Testis (tissue), 2 donors: ENCODE measurements at regions not wholly inside any gene's neighbourhood (a gene's known extent, or its start where the extent isn't known, plus 50 kb on each side); places are given as distances from the start of the nearest gene placed in this dataset.
"Not testable (repeated sequence)": the region's sequence is repeated elsewhere in the genome, so short reads cannot be mapped to it uniquely, and the experiment has no call there.

Source experiments
- DNase-seq: peaks from one replicate; pipeline ENCODE4 v3.0.0-alpha.2; 2019
- H3K27ac ChIP-seq, 2 donors: fragments of 200-600 bp; sonication (generic); one replicate each; pipeline ENCODE4 v1.5.1; 2019
- H3K27me3 ChIP-seq: fragments of 200-600 bp; sonication (generic); one replicate; pipeline ENCODE4 v1.5.1; 2019
- H3K36me3 ChIP-seq: fragments of 200-600 bp; sonication (generic); one replicate; pipeline ENCODE4 v1.5.1; 2017; ENCODE audit warnings: low read depth; ENCODE audit errors: missing control alignments
- H3K4me1 ChIP-seq: fragments of 200-600 bp; sonication (generic); one replicate; pipeline ENCODE4 v1.5.1; 2019
- H3K4me3 ChIP-seq, 2 donors: fragments of 200-600 bp; sonication (generic); one replicate each; pipeline ENCODE4 v1.5.1; 2017 to 2019
- H3K9me3 ChIP-seq: fragments of 200-600 bp; sonication (generic); one replicate; pipeline ENCODE4 v1.5.1; 2017
- CTCF ChIP-seq, 3 experiments: fragments of 450-650 bp in 2 of 3; fragments of 200-600 bp in 1 of 3; sonication (generic) in 1 of 3; IDR thresholded peaks; one replicate each; pipeline ENCODE4 v1.5.1; 2016 to 2019; ENCODE audit warnings: antibody characterized with exemption in 3 of 3, mild to moderate bottlenecking in 2 of 3, moderate library complexity in 1 of 3
- POLR2A ChIP-seq: fragments of 450-650 bp; IDR thresholded peaks from one replicate; pipeline ENCODE4 v1.6.1; 2017; ENCODE audit warnings: antibody characterized with exemption, mild to moderate bottlenecking, moderate library complexity
- WGBS, 2 donors: methylation state at CpG; one replicate each; pipeline ENCODE4 v1.1.5; 2018; 5-methylcytosine and 5-hydroxymethylcytosine counted together
- intact Hi-C: fragments of 100-400 bp; cut with DNase I; formaldehyde crosslinking; loops from one replicate; pipeline ENCODE4 v1.15.1; 2023; ENCODE audit warnings: low total_unique reads

GRCh38 chr1:187987236-187987776 is 1158.6 kb downstream of the PLA2G4A start:
- WGBS, 2 donors = 92 to 98% methylated on average over 1 of the region's 1 CpG
- Histone ChIP-seq H3K36me3 (no peaks in the 10 kb centered on the region), H3K27ac (no peak overlapping the region), H3K9me3 (no peaks in the 10 kb centered on the region), H3K4me3 (no peak overlapping the region), H3K4me1 (no peaks in the 10 kb centered on the region), H3K27me3 (no peaks in the 10 kb centered on the region)
- TF ChIP-seq CTCF (IDR thresholded peaks at IDR 0.05) (no peak), POLR2A (no peak)
- DNase-seq = no peak
- intact Hi-C loops = no loop called here

GRCh38 chr1:187991944-187992343 is 1163.2 kb downstream of the PLA2G4A start:
- H3K27ac ChIP-seq = no peak overlapping the region
- no peak for DNase-seq
- intact Hi-C loops = no loop called here
- H3K9me3 ChIP-seq = no peaks in the 10 kb centered on the region
- no peak overlapping the region for H3K4me3 ChIP-seq
- no peak for TF ChIP-seq CTCF (IDR thresholded peaks at IDR 0.05)
- TF ChIP-seq POLR2A = no peak
- no peaks in the 10 kb centered on the region for H3K36me3 ChIP-seq
- no peaks in the 10 kb centered on the region for H3K27me3 ChIP-seq
- H3K4me1 ChIP-seq = no peaks in the 10 kb centered on the region

- Histone ChIP-seq H3K4me3 (no peak overlapping the region), H3K36me3 (no peaks in the 10 kb centered on the region), H3K4me1 (no peaks in the 10 kb centered on the region), H3K27ac (no peak overlapping the region), H3K9me3 (no peaks in the 10 kb centered on the region), H3K27me3 (no peaks in the 10 kb centered on the region)
- no peak for DNase-seq
- intact Hi-C loops = no loop called here
- TF ChIP-seq CTCF (IDR thresholded peaks at IDR 0.05) (no peak), POLR2A (no peak)
These were observed 1168.0 kb downstream of the PLA2G4A start for GRCh38 chr1:187996780-187997179.

GRCh38 chr1:187999973-188000372 is 1171.2 kb downstream of the PLA2G4A start:
- Histone ChIP-seq H3K36me3 (no peaks in the 10 kb centered on the region), H3K4me1 (no peaks in the 10 kb centered on the region), H3K4me3 (no peak overlapping the region), H3K27ac (no peak overlapping the region), H3K27me3 (no peaks in the 10 kb centered on the region), H3K9me3 (no peaks in the 10 kb centered on the region)
- intact Hi-C loops = no loop called here
- DNase-seq = no peak
- TF ChIP-seq CTCF (IDR thresholded peaks at IDR 0.05) = no peak
- no peak for TF ChIP-seq POLR2A

- DNase-seq, H3K36me3 ChIP-seq, intact Hi-C loops, H3K9me3 ChIP-seq, H3K4me1 ChIP-seq, H3K4me3 ChIP-seq, H3K27me3 ChIP-seq, H3K27ac ChIP-seq: not testable (repeated sequence)
- 77 to 97% methylated on average over 1 of the region's 1 CpG for WGBS, 2 donors
These were observed 1174.9 kb downstream of the PLA2G4A start for GRCh38 chr1:188003687-188004086.
